ENCODE measurements at regions not wholly inside any gene's neighbourhood (a gene's known extent, or its start where the extent isn't known, plus 50 kb on each side); places are given as distances from the start of the nearest gene placed in this dataset.

DNA sequence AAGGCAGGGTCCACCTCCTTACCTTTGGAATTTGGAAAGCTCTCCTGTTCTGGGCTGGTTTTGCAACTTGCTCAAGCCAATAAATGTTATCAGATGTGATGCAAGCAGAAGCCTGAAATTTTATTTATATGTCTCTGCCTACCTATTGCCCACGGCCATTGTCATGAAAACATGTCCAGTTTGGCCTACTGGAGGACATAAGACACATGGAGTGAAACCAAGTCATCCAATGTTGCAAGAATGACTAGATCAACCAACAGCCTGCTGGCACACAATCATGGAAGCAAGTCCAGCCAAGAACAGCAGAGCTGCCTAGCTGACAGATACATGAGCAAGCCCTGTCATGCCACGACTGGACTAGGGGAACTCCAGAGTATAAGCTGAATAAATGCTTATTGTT lies 56.7 kb upstream of the IRAK1BP1 start:
- ATAC-seq (no peak), FAIRE-seq (no peak), DNase-seq (ENCODE audit: low spot score) (no peak)
- ChIA-PET POLR2A (no interaction called here), CTCF (ENCODE audit: low intra/inter-chr PET ratio, low total read pairs) (no interaction called here)
- in situ Hi-C loops (cut with HindIII; ENCODE audit: extremely low pct_ligation_motif_present, low pct_unique_long_range_greater_than_20kb) (no loop called here), intact Hi-C loops (cut with micrococcal nuclease; ENCODE audit: unreplicated experiment) (loop anchor here (5.0 kb wide), 1 partner anchor 373 kb away; no protein-coding TSS in a partner anchor)
- Histone ChIP-seq H3K36me3 (replicated peaks in 1 of 2; ENCODE audit: control insufficient read depth in 1 of 2, insufficient read depth in 2 of 2, low read length in 2 of 2) (no peaks in the 10 kb centered on the region), H3K4me1 (ENCODE audit: insufficient read depth, low read length) (no peaks in the 10 kb centered on the region), H4K20me1 (ENCODE audit: insufficient read depth, low read length) (no peaks in the 10 kb centered on the region), H3K4me2 (ENCODE audit: low read depth, low read length) (no peak overlapping the region), H3K9me3 (ENCODE audit: low read length) (no peaks in the 10 kb centered on the region), H3K27ac (ENCODE audit: extremely low read length, insufficient read depth, low read length) (no peak overlapping the region), H3K27me3 (ENCODE audit: control insufficient read depth in 1 of 2, insufficient read depth in 2 of 2, low read length in 2 of 2) (0 out of 5 replicates have a peak, but pooled peaks cover 0 to 2% of the 10 kb centered on the region in 2 experiments), H3K4me3 (replicated peaks in 1 of 3; ENCODE audit: insufficient read depth in 1 of 3, low read depth in 2 of 3, low read length in 3 of 3) (no peak overlapping the region), H2AFZ (ENCODE audit: low read length) (no peak overlapping the region), H3K79me2 (ENCODE audit: insufficient read depth, low read length) (no peaks in the 10 kb centered on the region), H3K9ac (ENCODE audit: insufficient read depth, low read depth, low read length) (no peak overlapping the region)
- 0% methylated on average over 2 of the region's 2 CpGs for WGBS (ENCODE audit: low lambda C conversion rate)
- TF ChIP-seq ZNF292 (CRISPR knock-in tag; IDR thresholded peaks at IDR 0.05; ENCODE audit: borderline replicate concordance, low read depth), result no peak
- TF ChIP-seq SRSF9 (IDR thresholded peaks at IDR 0.05; ENCODE audit: borderline replicate concordance, insufficient read depth, low read depth, low read length, poor library complexity, severe bottlenecking), result no peak
- no peak for TF ChIP-seq ZNF552 (CRISPR knock-in tag; IDR thresholded peaks at IDR 0.05; ENCODE audit: borderline replicate concordance)
- no peak for TF ChIP-seq ZNF333 (CRISPR knock-in tag; IDR thresholded peaks at IDR 0.05; ENCODE audit: borderline replicate concordance)
- no peak for TF ChIP-seq FOXA1 (IDR thresholded peaks at IDR 0.05)
- no peak for TF ChIP-seq FOXA1 (CRISPR knock-in tag; IDR thresholded peaks at IDR 0.05)
- TF ChIP-seq PHF8 (CRISPR knock-in tag; IDR thresholded peaks at IDR 0.05), result no peak
- TF ChIP-seq NFATC3 (CRISPR knock-in tag; IDR thresholded peaks at IDR 0.05), result no peak
- TF ChIP-seq, protein P1, sequence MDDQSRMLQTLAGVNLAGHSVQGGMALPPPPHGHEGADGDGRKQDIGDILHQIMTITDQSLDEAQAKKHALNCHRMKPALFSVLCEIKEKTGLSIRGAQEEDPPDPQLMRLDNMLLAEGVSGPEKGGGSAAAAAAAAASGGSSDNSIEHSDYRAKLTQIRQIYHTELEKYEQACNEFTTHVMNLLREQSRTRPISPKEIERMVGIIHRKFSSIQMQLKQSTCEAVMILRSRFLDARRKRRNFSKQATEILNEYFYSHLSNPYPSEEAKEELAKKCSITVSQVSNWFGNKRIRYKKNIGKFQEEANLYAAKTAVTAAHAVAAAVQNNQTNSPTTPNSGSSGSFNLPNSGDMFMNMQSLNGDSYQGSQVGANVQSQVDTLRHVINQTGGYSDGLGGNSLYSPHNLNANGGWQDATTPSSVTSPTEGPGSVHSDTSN (CRISPR knock-in tag; IDR thresholded peaks at IDR 0.05; ENCODE audit: borderline replicate concordance), result no peak
- no peak for TF ChIP-seq ZNF234 (CRISPR knock-in tag; conservative IDR thresholded peaks at IDR 0.05)
- TF ChIP-seq, protein P2, sequence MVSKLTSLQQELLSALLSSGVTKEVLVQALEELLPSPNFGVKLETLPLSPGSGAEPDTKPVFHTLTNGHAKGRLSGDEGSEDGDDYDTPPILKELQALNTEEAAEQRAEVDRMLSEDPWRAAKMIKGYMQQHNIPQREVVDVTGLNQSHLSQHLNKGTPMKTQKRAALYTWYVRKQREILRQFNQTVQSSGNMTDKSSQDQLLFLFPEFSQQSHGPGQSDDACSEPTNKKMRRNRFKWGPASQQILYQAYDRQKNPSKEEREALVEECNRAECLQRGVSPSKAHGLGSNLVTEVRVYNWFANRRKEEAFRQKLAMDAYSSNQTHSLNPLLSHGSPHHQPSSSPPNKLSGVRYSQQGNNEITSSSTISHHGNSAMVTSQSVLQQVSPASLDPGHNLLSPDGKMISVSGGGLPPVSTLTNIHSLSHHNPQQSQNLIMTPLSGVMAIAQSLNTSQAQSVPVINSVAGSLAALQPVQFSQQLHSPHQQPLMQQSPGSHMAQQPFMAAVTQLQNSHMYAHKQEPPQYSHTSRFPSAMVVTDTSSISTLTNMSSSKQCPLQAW (CRISPR knock-in tag; IDR thresholded peaks at IDR 0.05), result no peak
- no peak for TF ChIP-seq JDP2 (CRISPR knock-in tag; IDR thresholded peaks at IDR 0.05; ENCODE audit: borderline replicate concordance)
- TF ChIP-seq KLF6 (CRISPR knock-in tag; IDR thresholded peaks at IDR 0.05), result no peak
- no peak for TF ChIP-seq PHF21A (CRISPR knock-in tag; IDR thresholded peaks at IDR 0.05)
- TF ChIP-seq, protein P3, sequence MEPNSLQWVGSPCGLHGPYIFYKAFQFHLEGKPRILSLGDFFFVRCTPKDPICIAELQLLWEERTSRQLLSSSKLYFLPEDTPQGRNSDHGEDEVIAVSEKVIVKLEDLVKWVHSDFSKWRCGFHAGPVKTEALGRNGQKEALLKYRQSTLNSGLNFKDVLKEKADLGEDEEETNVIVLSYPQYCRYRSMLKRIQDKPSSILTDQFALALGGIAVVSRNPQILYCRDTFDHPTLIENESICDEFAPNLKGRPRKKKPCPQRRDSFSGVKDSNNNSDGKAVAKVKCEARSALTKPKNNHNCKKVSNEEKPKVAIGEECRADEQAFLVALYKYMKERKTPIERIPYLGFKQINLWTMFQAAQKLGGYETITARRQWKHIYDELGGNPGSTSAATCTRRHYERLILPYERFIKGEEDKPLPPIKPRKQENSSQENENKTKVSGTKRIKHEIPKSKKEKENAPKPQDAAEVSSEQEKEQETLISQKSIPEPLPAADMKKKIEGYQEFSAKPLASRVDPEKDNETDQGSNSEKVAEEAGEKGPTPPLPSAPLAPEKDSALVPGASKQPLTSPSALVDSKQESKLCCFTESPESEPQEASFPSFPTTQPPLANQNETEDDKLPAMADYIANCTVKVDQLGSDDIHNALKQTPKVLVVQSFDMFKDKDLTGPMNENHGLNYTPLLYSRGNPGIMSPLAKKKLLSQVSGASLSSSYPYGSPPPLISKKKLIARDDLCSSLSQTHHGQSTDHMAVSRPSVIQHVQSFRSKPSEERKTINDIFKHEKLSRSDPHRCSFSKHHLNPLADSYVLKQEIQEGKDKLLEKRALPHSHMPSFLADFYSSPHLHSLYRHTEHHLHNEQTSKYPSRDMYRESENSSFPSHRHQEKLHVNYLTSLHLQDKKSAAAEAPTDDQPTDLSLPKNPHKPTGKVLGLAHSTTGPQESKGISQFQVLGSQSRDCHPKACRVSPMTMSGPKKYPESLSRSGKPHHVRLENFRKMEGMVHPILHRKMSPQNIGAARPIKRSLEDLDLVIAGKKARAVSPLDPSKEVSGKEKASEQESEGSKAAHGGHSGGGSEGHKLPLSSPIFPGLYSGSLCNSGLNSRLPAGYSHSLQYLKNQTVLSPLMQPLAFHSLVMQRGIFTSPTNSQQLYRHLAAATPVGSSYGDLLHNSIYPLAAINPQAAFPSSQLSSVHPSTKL (CRISPR knock-in tag; IDR thresholded peaks at IDR 0.05), result no peak
- TF ChIP-seq ZNF230 (CRISPR knock-in tag; IDR thresholded peaks at IDR 0.05), result no peak
- TF ChIP-seq XBP1 (CRISPR knock-in tag; IDR thresholded peaks at IDR 0.05), result no peak
- TF ChIP-seq ZFP82 (CRISPR knock-in tag; IDR thresholded peaks at IDR 0.05; ENCODE audit: borderline replicate concordance), result no peak
- TF ChIP-seq ZNF256 (CRISPR knock-in tag; conservative IDR thresholded peaks at IDR 0.05), result no peak
- TF ChIP-seq ZNF451 (CRISPR knock-in tag; IDR thresholded peaks at IDR 0.05), result no peak
- no peak for TF ChIP-seq NFE2 (CRISPR knock-in tag; IDR thresholded peaks at IDR 0.05)
- no TSS peak for BruUV-seq (replicated peaks)
